Activated B cell treated with CpG ODN at 0.5 μM for 24 hours (primary cell): ENCODE measurements at regions not wholly inside any gene's neighbourhood (a gene's known extent, or its start where the extent isn't known, plus 50 kb on each side); places are given as distances from the start of the nearest gene placed in this dataset.

Source experiments
- ATAC-seq: fragments of 200-7000 bp; cut with Tn5 transposase; one replicate; pipeline ENCODE4 v1.10.0; 2021; ENCODE audit warnings: low read depth, mild to moderate bottlenecking, moderate library complexity
- CTCF ChIA-PET: fragments of 350-600 bp; sonication (Branson Sonifier 250); formaldehyde crosslinking; loops from one replicate; lab custom pipeline; 2021; ENCODE audit warnings: antibody characterized with exemption; lab: Charles Lee
- POLR2A ChIA-PET: fragments of 350-600 bp; sonication (Branson Sonifier 250); formaldehyde crosslinking; loops from one replicate; lab custom pipeline; 2021; ENCODE audit warnings: antibody characterized with exemption; lab: Charles Lee
- DNase-seq: peaks from one replicate; pipeline ENCODE4 v3.0.0; 2022
- H3K27ac Mint-ChIP-seq: one replicate; pipeline ENCODE4 v1.8.0; 2020; ENCODE audit warnings: mixed read lengths
- H3K27me3 Mint-ChIP-seq: one replicate; pipeline ENCODE4 v1.8.0; 2021; ENCODE audit warnings: mixed read lengths
- H3K36me3 Mint-ChIP-seq: one replicate; pipeline ENCODE4 v1.8.0; 2021; ENCODE audit warnings: low read depth, mixed read lengths
- H3K4me1 Mint-ChIP-seq: one replicate; pipeline ENCODE4 v1.8.0; 2021; ENCODE audit warnings: mixed read lengths
- H3K4me3 Mint-ChIP-seq: one replicate; pipeline ENCODE4 v1.8.0; 2020; ENCODE audit warnings: mild to moderate bottlenecking, mixed read lengths
- H3K9me3 Mint-ChIP-seq: one replicate; pipeline ENCODE4 v1.8.0; 2020; ENCODE audit warnings: mixed read lengths
- CTCF ChIP-seq: fragments of 200-600 bp; IDR thresholded peaks from one replicate; pipeline ENCODE4 v1.8.0; 2022; ENCODE audit warnings: antibody characterized with exemption, mild to moderate bottlenecking
- intact Hi-C: fragments of 100-400 bp; cut with micrococcal nuclease; formaldehyde crosslinking; loops from one replicate; pipeline ENCODE4 v1.15.1; 2024

GRCh38 chr12:70052476-70052875 lies 190.8 kb upstream of the CNOT2 start:
- H3K27ac Mint-ChIP-seq, result no peak overlapping the region
- POLR2A ChIA-PET, result no interaction called here
- H3K36me3 Mint-ChIP-seq, result no peaks in the 10 kb centered on the region
- H3K9me3 Mint-ChIP-seq, result no peaks in the 10 kb centered on the region
- ATAC-seq (no peak), DNase-seq (no peak)
- H3K27me3 Mint-ChIP-seq, result no peaks in the 10 kb centered on the region
- CTCF ChIA-PET, result no interaction called here
- no peak for TF ChIP-seq CTCF
- no peak overlapping the region for H3K4me3 Mint-ChIP-seq
- H3K4me1 Mint-ChIP-seq, result peaks cover 9% of the 10 kb centered on the region
- intact Hi-C loops, result no loop called here

- Mint-ChIP-seq H3K4me1 (peaks cover 9% of the 10 kb centered on the region), H3K4me3 (no peak overlapping the region), H3K27ac (no peak overlapping the region), H3K27me3 (no peaks in the 10 kb centered on the region), H3K9me3 (no peaks in the 10 kb centered on the region), H3K36me3 (no peaks in the 10 kb centered on the region)
- no peak for ATAC-seq
- no peak for TF ChIP-seq CTCF
- POLR2A ChIA-PET, result no interaction called here
- CTCF ChIA-PET, result no interaction called here
- intact Hi-C loops, result no loop called here
- no peak for DNase-seq
Measured at GRCh38 chr12:70052931-70053497, 190.2 kb upstream of the CNOT2 start.

GRCh38 chr12:70059373-70059772 lies 183.9 kb upstream of the CNOT2 start:
- H3K4me1 Mint-ChIP-seq, result no peaks in the 10 kb centered on the region
- no peaks in the 10 kb centered on the region for H3K9me3 Mint-ChIP-seq
- CTCF ChIA-PET, result no interaction called here
- POLR2A ChIA-PET, result no interaction called here
- ATAC-seq (no peak), DNase-seq (no peak)
- no peaks in the 10 kb centered on the region for H3K27me3 Mint-ChIP-seq
- TF ChIP-seq CTCF, result no peak
- H3K36me3 Mint-ChIP-seq, result no peaks in the 10 kb centered on the region
- H3K27ac Mint-ChIP-seq, result no peak overlapping the region
- H3K4me3 Mint-ChIP-seq, result no peak overlapping the region
- intact Hi-C loops, result no loop called here

- POLR2A ChIA-PET, result no interaction called here
Measured at GRCh38 chr12:70060634-70061033, 182.6 kb upstream of the CNOT2 start.

GRCh38 chr12:70068743-70069142 lies 174.5 kb upstream of the CNOT2 start:
- Mint-ChIP-seq H3K9me3 (no peaks in the 10 kb centered on the region), H3K4me1 (peaks cover 13% of the 10 kb centered on the region), H3K36me3 (no peaks in the 10 kb centered on the region), H3K27ac (no peak overlapping the region), H3K27me3 (no peaks in the 10 kb centered on the region), H3K4me3 (no peak overlapping the region)
- ChIA-PET POLR2A (no interaction called here), CTCF (no interaction called here)
- intact Hi-C loops, result no loop called here
- TF ChIP-seq CTCF, result no peak
- ATAC-seq (no peak), DNase-seq (no peak)

More at GRCh38 chr12:70060634-70061033, 182.6 kb upstream of the CNOT2 start:
- Mint-ChIP-seq H3K9me3 (no peaks in the 10 kb centered on the region), H3K4me1 (no peaks in the 10 kb centered on the region), H3K4me3 (no peak overlapping the region), H3K27me3 (no peaks in the 10 kb centered on the region), H3K36me3 (no peaks in the 10 kb centered on the region), H3K27ac (no peak overlapping the region)
- no peak for TF ChIP-seq CTCF
- DNase-seq (no peak), ATAC-seq (no peak)
- intact Hi-C loops, result no loop called here
- CTCF ChIA-PET, result no interaction called here
